ENCODE measurements at regions not wholly inside any gene's neighbourhood (a gene's known extent, or its start where the extent isn't known, plus 50 kb on each side); places are given as distances from the start of the nearest gene placed in this dataset.

- no peak for DNase-seq (ENCODE audit: low read depth)
- no peak overlapping the region for H3K4me3 ChIP-seq (ENCODE audit: low read depth, low read length)
- TF ChIP-seq CTCF (conservative IDR thresholded peaks at IDR 0.05; ENCODE audit: low read depth, low read length): no peak
These were observed 394.9 kb upstream of the TRIB2 start for GRCh38 chr2:12321886-12322285.

- DNase-seq (ENCODE audit: low read depth): peak; percentile 58
- H3K4me3 ChIP-seq (ENCODE audit: low read depth, low read length): no peak overlapping the region
- TF ChIP-seq CTCF (conservative IDR thresholded peaks at IDR 0.05; ENCODE audit: low read depth, low read length): no peak
These were observed 390.9 kb upstream of the TRIB2 start for GRCh38 chr2:12325806-12326205.

DNA sequence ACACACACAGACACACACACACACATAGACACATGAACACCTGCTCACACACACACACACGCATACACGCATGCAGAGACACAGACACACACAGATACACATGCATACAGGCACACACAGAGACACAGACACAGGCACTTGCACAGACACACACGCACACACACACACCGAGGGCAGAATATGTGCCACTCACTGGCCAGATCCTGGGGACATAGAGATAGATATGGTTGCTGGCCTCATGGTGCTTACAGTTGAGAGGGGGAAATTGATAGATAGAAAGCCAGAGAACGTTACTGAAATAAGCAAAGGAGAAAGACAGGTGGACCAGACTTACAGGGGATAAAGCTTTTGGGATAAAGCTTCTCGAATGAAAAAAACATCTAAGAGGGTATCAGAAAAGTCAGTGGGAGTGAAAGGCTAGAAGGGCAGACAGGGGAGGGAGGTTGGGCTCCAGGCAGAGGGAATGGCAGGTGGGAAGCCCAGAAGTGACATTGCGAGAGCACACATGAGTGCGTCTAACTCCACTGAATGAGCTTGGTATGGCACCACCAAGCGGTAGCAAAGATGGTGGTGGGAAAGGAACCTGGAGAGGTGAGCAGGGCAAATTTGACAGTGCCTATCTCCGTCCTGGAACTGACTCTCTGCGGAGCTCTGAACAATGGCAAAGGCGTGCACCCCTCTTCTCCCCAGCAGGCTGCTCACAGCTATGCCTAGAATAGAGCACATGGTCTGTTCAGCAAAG, 390.1 kb upstream of the TRIB2 start:
- TF ChIP-seq CTCF (conservative IDR thresholded peaks at IDR 0.05; ENCODE audit: low read depth, low read length): peak; percentile 20
- no peak overlapping the region for H3K4me3 ChIP-seq (ENCODE audit: low read depth, low read length)
- DNase-seq (ENCODE audit: low read depth): no peak

GRCh38 chr2:12330916-12331315, 385.8 kb upstream of the TRIB2 start:
- H3K4me3 ChIP-seq (ENCODE audit: low read depth, low read length): no peak overlapping the region
- TF ChIP-seq CTCF (conservative IDR thresholded peaks at IDR 0.05; ENCODE audit: low read depth, low read length): no peak
- peak; percentile 75 for DNase-seq (ENCODE audit: low read depth)

- H3K4me3 ChIP-seq (ENCODE audit: low read depth, low read length): no peak overlapping the region
- no peak for TF ChIP-seq CTCF (conservative IDR thresholded peaks at IDR 0.05; ENCODE audit: low read depth, low read length)
- DNase-seq (ENCODE audit: low read depth): no peak
These were observed 385.0 kb upstream of the TRIB2 start for GRCh38 chr2:12331698-12332097.

DNA sequence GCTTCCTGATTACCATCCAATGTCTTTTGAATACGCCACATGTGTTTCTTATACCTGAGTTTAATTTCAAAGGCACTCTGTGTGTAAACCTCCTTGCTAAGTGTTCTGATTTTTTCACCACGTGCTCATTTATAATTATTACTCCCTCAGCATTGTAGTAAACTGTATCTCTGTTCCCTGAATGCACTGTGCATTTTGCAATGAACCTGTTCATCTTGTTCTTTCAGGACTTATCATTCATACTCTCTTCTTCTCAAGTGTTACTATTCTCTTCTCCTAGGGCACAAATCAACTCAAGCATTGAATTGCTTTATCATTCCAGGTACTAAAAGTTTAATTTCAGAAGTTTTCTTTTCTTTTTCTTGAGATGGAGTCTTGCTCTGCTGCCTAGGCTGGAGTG, 383.4 kb upstream of the TRIB2 start:
- TF ChIP-seq CTCF (conservative IDR thresholded peaks at IDR 0.05; ENCODE audit: low read depth, low read length): no peak
- DNase-seq (ENCODE audit: low read depth): no peak
- no peak overlapping the region for H3K4me3 ChIP-seq (ENCODE audit: low read depth, low read length)

GRCh38 chr2:12334412-12334966, 382.2 kb upstream of the TRIB2 start:
- TF ChIP-seq CTCF (conservative IDR thresholded peaks at IDR 0.05; ENCODE audit: low read depth, low read length): no peak
- DNase-seq (ENCODE audit: low read depth): no peak
- no peak overlapping the region for H3K4me3 ChIP-seq (ENCODE audit: low read depth, low read length)

Measured in choroid plexus epithelial cell (primary cell).